NT2/D1 (cell line): ENCODE measurements at regions not wholly inside any gene's neighbourhood (a gene's known extent, or its start where the extent isn't known, plus 50 kb on each side); places are given as distances from the start of the nearest gene placed in this dataset.

Experiments
- SUZ12 ChIP-seq: IDR thresholded peaks from 2 replicates; pipeline ENCODE4 v1.6.1; 2011; ENCODE audit not compliant: insufficient read length, insufficient read depth; ENCODE audit errors: extremely low read depth
- YY1 ChIP-seq: IDR thresholded peaks from 2 replicates; pipeline ENCODE4 v1.6.1; 2011; ENCODE audit not compliant: insufficient read length, insufficient read depth
- ZNF274 ChIP-seq: IDR thresholded peaks from 2 replicates; pipeline ENCODE4 v1.6.1; 2011; ENCODE audit warnings: mild to moderate bottlenecking, low read depth, low read length

DNA sequence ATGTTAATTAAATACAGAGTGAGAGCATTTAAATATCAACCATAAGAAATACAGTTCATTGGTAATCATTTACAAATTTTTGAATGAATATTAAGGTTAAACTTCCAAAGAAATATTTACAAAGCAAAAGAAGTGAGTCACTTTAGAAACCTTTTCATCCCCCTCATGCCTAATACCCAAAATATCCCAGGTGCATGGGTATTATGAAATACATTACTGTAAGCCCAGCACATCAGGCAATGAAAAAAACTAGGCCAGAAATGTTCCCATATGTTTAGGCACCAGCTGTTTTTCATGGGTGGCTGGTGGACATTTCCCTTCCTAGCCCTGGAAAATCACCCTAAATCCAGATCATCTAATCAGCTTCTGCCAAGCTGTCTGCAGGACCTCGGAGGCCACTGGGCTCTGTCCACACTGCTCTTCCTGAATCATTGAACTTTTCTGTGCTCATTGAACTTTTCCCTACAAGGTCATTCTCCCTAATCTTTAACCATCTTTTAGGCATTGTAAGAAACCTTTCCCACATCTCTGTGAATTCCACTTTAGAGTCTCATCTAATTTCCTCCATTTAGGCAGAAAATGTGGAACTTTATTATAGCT, 145.3 kb upstream of the STXBP5 start:
- TF ChIP-seq YY1 (no peak), ZNF274 (no peak), SUZ12 (no peak)
